IPS-18c (cell line): ENCODE measurements at regions not wholly inside any gene's neighbourhood (a gene's known extent, or its start where the extent isn't known, plus 50 kb on each side); places are given as distances from the start of the nearest gene placed in this dataset.

Experiments used
- H3K4me3 ChIP-seq: 2 replicates; pipeline ENCODE4 v1.7.0; 2013; ENCODE audit warnings: low read depth, mild to moderate bottlenecking, low read length, moderate library complexity; ENCODE audit not compliant: insufficient read depth
- H3K9me3 ChIP-seq: one replicate; pipeline ENCODE4 v1.6.1; 2013; ENCODE audit warnings: mild to moderate bottlenecking, low read length, moderate library complexity; ENCODE audit not compliant: control insufficient read depth, insufficient read depth

DNA sequence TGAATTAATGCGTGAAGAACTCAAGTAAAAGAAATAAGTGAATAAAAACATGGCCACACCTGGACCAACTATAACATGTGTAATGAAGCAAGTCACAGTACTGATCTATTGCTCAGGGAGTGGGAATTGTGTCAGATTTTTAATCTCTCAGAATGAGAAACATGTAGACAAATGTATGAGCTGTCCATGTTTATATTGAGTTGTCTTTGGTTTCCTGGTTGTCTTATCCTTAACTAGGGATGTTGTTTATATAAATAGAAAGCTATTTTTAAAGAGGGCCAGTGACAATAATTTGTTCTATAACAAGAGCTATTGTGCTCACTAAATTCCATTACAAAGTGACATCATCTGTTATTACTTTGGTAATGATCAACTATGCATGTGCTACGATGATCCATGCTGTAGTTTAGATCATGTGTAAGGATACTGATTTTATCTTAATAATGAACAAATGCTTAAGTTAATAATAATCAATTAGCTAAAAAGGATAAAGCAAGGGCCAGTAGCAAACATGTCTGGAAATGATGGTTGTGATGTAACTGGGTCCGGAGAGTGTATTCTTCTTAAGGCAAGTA is 91.3 kb upstream of the RTL1 start:
- peaks cover 2% of the 10 kb centered on the region for H3K9me3 ChIP-seq

DNA sequence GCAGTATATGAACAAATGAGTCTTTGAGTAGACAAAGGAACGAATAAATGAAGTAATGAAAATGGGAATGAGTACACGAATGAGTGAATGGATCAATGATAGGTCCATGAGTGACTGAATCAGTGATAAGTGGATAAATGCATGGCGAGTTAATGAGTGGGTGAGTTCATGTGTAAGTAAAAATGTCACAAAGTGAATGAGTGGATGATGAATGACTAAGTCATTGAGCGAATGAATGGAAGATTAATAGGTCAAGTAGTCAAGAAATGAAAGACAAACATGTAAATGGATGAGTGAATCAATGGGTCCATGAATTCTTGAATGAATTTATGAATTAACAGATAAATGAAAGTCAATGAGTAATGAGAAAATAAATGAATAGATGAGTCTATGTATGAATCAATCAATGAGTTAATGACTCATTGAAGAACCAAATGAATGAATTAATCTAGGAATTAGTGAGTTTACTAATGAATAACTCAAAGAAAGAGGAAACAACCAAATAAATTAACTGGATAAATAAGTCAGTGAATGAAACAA is 97.3 kb upstream of the RTL1 start:
- Histone ChIP-seq H3K4me3 (no peak overlapping the region), H3K9me3 (no peaks in the 10 kb centered on the region)

More for the DNA sequence above, 91.3 kb upstream of the RTL1 start:
- H3K4me3 ChIP-seq = no peak overlapping the region

DNA sequence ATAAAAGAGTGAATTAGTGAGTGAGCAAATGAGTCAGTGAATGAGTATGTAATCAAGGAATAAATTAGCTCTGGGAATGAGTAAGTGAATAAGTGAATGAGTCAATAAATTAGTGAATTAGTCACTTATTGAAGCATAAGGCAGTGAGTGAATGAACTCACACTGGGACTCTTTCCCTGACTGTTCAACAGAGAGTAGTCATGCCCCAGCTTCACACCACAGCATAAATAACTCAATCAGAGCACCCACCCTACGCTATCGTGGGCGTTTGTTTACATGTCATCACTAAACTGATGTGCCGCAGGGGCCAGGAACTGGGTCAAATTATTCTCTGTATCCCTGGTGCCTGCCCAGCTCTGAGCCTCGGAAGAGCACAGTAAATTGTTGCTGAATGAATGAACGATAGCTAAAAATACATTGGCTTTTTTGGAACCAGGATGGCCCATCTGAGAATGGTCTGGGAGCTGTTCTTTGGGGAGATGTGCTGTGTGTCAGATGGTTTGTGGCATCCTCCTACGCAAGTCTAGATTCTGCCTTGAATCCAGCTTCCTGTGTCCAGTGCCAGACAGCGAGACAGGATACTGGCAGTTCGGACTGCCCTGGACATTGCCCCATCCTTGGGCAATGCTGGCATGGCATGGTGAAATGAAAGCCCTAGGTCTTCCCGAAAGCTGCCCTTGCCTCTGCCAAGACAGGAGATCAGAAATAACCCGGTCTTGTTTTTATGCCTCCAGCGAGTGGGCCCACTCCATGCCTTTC is 98.0 kb upstream of the RTL1 start:
- Histone ChIP-seq H3K9me3 (no peaks in the 10 kb centered on the region), H3K4me3 (no peak overlapping the region)

DNA sequence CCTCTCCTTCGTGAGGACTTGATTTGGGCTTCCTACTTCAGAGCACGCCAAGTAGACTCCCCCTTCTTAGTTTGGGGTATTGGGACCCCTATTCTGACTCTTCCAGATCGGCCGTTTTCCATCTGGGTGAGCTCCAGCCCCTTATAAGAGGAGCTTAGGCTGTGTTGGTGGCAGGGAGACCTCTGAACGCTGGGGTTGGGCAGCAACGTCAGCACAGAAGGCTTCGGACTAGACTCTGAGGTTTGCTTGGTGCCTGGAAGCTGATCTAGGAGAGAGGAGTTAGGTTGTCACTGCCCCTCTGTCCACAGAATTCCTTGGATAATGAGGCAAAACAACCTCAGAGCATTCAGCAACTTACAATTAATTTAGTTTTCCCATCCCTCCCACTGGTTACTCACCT is 99.2 kb upstream of the RTL1 start:
- Histone ChIP-seq H3K4me3 (no peak overlapping the region), H3K9me3 (no peaks in the 10 kb centered on the region)

DNA sequence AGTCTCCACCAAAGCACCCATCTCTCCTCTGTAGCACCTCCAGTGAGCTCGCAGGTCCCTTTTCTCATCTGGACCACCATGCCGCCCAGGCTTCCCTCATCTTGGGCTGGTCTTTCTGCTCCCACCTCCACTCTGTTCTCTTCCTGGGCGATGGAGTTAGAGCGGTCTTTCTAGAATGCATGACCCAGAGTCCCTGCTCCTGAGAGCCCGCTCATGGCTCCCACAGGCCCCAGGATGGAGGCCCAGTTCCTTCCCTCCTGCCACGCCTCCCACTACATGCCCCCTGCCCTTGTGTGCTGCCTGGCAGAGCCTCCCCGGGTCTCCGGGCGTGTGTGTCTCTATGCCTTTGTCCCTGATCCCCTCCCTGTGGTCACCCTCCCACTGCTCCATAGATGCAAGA is 100.7 kb upstream of the RTL1 start:
- Histone ChIP-seq H3K4me3 (no peak overlapping the region), H3K9me3 (no peaks in the 10 kb centered on the region)

DNA sequence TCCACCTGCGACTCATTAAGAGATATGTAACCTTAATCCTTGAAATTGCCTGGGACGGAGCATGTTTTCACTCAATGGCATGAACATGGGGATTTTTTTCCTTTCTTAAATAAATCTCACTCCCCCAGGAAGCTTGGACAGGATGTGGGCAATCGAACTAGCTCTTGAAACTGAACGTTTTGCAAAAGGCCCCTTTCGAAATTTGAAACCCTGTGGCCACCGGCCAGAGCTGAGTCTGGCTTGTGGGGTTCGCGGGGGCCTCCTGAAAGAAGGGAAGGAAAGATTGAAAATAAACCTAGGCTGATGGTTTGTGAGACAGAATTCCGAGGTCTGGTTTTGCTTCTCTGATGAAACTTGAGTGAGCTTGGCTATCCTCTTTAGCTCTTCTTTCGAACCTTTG is 101.4 kb upstream of the RTL1 start:
- Histone ChIP-seq H3K9me3 (no peaks in the 10 kb centered on the region), H3K4me3 (no peak overlapping the region)

DNA sequence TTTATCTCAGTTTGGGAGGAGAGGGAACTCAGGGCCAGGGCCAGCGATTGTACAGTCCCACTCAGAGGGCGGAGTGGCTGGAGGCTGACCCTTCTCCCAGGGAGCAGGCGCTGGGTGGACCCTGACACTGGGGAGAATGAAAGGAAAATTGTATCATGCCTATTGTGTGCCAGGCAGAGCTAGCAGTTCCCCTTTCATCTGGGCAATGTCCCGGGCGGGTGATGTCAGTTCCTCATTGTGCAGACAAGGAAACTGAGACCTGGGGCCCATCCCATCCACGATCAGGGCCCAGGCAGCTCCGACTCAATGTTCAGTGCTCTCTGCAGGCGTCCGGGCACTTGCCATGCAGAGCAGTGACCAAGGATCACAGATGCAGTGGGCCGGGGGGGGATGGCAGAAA is 101.9 kb upstream of the RTL1 start:
- no peak overlapping the region for H3K4me3 ChIP-seq
- H3K9me3 ChIP-seq = no peaks in the 10 kb centered on the region

DNA sequence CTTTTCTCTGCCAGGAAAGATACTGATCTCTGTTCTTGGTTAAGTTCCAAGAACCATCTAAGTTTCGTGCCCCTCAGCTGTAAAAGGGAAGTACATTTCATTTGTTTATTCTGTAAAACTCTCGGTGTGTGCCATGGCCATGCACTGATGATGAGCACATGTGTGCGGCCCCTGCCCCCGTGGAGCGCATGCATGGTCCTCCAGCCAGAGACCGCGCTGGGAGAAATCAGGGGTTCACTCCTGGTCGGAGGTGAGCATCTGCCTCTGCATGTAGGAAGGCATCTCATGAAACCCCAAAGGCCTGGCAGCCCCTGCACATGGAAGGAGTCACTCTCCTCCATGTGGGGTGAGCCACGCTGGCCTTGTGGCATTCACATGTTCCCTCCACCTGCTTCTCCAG is 102.5 kb upstream of the RTL1 start:
- no peak overlapping the region for H3K4me3 ChIP-seq
- H3K9me3 ChIP-seq = no peaks in the 10 kb centered on the region

DNA sequence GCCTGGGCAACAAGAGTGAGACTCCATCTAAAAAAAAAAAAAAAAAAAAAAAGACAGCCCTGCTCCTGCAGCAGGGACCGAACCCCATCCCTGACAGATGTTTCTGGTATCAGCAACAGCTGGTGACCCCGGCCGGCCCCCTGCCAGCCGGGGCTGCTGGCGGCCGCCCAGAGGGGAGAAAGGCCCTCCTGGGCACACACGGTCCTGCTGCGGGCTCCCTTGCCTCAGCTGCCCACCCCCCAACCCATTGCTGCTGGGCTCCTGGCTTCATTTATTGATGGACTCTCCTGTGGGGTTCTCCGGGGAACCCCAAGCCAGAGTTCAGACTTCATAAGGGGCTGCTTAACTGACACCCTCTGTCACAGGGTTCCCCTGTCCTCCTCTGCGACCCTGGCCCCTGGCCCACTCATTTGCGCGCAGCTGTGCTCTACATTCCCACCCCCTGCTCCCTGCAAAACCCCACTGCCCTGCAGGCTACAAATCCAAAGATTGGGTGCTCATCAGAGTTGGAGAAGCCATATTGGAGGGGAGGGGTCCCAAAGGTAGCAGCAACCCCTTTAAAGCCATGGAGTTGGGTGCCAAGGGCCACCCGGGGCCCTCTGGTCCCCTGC is 103.6 kb upstream of the RTL1 start:
- H3K4me3 ChIP-seq = no peak overlapping the region
- H3K9me3 ChIP-seq = no peaks in the 10 kb centered on the region

DNA sequence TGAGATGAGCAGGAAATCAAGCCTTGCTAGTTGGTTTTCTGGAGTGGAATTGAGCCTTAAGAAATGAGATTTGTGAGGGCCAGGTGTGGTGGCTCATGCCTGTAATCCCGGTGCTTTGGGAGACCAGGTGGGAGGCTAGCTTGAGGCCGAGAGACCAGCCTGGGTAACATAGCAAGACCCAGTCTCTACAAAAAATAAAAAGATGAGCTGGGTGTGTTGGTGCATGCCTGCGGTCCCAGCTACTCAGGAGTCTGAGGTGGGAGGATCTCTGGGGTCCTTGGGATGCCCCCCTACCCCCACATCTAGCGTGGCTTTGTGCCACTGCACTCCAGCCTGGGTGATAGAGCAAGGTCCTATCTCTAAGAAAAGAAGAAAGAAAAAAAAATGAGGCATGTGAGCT is 104.2 kb upstream of the RTL1 start:
- H3K9me3 ChIP-seq = no peaks in the 10 kb centered on the region
- no peak overlapping the region for H3K4me3 ChIP-seq

DNA sequence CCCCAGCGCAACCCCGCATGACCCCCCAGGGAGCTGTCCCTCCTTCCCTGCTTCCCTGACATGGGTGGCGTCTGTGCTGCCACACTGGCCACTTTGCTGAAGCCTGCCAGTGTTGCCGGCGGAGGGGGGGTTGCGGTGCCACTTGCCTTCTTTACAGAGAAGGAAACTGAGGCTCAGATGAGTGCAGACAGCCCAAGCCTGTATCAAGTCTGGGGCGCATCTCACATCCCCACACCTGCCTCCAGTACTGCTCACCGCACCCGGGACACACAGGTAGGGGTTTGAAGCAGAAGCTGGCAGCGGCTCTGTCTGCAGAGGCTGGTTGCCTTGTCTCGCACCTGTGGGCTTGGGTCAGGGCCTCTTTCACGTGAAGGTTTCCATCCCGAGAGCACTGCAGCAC is 104.7 kb upstream of the RTL1 start:
- H3K9me3 ChIP-seq = no peaks in the 10 kb centered on the region
- H3K4me3 ChIP-seq = no peak overlapping the region

DNA sequence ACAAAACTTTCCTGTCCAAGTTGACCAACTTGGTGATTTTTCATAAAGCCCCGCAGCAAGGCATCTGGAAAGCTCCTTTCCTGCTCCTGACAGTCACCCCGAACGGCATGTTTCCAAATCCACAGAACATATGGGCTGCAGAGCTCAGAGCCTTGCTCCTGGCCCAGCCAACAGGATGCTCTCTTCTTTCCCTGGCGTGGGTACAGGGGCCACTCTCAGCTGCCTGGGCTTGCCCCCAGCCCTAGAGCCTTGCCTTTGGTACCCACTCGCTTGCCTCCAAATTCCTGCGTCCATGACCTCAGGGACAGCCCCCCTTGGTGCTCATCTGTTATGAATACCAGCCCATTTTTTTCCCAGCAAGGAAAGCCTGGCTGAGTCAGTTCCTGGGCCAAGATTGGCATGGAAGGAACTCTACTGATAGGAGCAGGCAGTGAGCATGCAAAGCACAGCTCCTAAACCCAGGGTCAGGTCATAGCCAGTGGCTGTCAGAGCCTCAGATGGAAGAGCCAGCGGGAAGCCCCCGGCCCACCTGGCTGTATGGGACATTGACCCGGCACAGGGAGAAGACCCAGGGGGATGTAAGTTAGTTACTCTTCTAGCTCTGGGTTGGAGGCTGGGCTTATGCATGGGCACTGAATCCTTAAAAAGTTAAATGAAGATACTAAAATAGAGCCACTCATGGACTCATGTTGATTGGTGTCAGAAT is 105.3 kb upstream of the RTL1 start:
- Histone ChIP-seq H3K4me3 (no peak overlapping the region), H3K9me3 (no peaks in the 10 kb centered on the region)

DNA sequence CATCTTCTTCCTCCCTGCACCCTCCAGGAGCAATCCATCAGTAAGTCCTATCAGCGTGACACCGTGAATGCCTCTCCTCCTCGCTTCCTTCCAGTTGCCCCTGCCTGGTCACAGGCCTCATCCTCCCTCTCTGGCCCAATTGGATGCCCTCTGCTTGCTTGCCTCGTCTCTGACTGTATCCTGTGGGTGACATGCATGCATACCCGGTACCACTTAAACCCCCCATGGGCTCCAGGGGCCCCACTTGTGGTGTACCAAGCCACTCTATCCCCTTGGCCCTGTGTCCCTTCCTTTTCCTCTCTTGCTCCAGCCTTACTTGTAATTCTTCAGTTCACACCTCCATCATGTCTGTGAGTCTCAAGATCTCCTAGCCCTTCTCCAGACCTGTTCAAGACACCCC is 106.0 kb upstream of the RTL1 start:
- no peaks in the 10 kb centered on the region for H3K9me3 ChIP-seq
- no peak overlapping the region for H3K4me3 ChIP-seq

DNA sequence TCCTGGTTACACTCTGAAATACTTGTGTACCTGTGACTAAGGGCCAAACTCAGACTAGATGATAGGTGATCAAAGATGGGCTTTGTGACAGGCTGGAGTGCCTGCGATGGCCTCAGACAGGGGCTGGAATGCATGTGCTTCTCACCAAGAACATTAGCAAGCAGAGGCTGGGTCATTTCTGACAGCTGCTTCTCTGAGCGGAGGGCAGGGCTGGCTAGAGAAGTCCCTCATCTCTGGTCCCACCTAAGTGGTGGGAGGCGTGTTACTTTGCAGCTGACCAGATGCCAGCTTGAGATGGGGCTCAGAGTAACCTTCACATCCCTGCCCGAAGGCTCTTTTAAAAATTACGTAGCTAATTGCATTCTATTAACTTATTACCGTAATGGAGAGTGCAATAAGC is 106.8 kb upstream of the RTL1 start:
- Histone ChIP-seq H3K4me3 (no peak overlapping the region), H3K9me3 (no peaks in the 10 kb centered on the region)

DNA sequence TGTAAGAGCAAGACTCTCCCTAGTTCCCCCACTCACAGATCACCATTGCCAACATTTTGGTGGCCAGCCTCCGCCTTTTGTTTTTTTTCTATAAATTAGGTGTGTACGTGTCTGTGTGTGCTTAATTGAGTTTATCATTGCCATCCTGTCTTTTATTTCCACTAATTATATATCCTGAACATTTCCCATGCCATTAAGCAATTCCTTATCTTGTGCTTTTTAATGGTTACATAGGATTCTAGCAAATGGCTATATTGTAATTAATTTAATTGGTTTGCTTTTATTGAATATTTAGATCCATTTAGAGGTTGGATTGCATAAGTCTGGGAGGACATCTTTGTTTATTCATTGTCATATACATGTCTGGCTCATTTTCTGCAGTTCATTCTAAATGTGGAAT is 107.3 kb upstream of the RTL1 start:
- Histone ChIP-seq H3K4me3 (no peak overlapping the region), H3K9me3 (no peaks in the 10 kb centered on the region)

DNA sequence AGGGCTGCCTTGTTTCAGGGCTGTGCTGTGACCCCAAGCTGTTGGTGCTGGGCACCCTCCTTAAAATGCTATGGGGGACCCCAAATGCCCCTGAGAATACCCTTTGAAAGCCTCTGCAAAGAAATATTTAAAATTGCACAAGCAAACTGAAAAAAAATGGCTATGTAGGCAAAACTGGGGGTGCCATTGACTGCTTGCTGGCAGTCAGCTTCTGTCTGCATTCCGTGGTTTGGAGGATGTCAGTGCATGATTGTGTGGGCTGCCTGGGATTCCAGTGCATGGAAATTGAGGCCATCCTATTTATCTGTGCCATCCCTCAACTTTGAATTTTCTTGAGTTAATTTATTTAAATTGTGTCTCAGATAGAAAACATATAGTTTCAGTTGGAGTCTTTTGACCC is 113.7 kb upstream of the RTL1 start:
- no peak overlapping the region for H3K4me3 ChIP-seq
- peaks cover 3% of the 10 kb centered on the region for H3K9me3 ChIP-seq

DNA sequence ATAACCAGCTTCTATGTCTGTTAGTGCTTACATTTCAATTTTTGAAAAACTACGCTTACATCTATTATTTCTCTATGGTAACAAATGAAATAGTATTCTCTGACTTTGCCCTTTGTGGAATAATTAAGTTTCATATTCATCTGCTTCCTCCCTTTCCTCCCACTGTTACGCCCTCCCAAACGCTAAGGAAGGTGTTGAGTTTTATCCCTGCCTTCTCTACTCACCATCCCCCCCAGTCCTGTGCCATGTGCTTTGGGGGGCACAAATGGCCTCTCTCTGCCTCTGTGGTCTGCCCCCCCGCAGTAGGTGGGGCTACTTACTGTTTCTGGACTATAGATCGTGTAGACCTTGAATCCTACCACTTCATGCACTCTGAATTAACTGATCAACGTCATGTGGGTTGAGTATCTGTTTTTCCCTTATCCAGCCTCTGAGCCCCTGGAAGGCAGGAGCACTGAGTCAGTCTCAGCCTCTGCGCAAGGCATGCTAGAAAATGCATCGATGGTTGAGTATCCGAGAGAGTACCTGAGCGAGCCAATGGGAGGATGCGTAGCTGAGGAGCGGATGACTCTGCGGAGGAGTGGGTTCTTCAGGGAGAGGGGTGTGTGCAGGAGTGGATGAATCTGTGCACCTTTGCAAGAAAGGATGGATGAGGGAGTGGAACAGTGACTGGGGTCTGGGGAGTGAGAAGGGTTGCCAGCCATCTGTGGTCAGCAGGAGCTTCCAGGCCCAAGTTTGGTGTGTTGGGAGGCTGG is 114.5 kb upstream of the RTL1 start:
- Histone ChIP-seq H3K4me3 (no peak overlapping the region), H3K9me3 (peaks cover 3% of the 10 kb centered on the region)
